Muscle of leg (tissue), 3 donors: ENCODE measurements at regions not wholly inside any gene's neighbourhood (a gene's known extent, or its start where the extent isn't known, plus 50 kb on each side); places are given as distances from the start of the nearest gene placed in this dataset.

Source experiments
- DNase-seq: peaks from one replicate; pipeline ENCODE4 v3.0.0; 2013
- H3K27ac ChIP-seq: one replicate; pipeline ENCODE4 v1.5.1; 2013; ENCODE audit warnings: mild to moderate bottlenecking, low read length, control low read depth
- H3K27me3 ChIP-seq: one replicate; pipeline ENCODE4 v1.6.1; 2013; ENCODE audit warnings: low read length; ENCODE audit not compliant: control insufficient read depth, insufficient read depth
- H3K36me3 ChIP-seq: one replicate; pipeline ENCODE4 v1.6.1; 2013; ENCODE audit warnings: low read length; ENCODE audit not compliant: control insufficient read depth, insufficient read depth
- H3K4me1 ChIP-seq: one replicate; pipeline ENCODE4 v1.6.1; 2013; ENCODE audit warnings: low read length; ENCODE audit not compliant: control insufficient read depth, insufficient read depth
- H3K4me3 ChIP-seq: one replicate; pipeline ENCODE4 v1.5.1; 2013; ENCODE audit warnings: low read length, control low read depth
- H3K9me3 ChIP-seq: replicated peaks from 2 replicates; pipeline ENCODE4 v1.6.1; 2013; ENCODE audit warnings: low read depth, low read length; ENCODE audit not compliant: control insufficient read depth
- WGBS: methylation state at CpG from one replicate; pipeline ENCODE4 v1.1.5; 2013; ENCODE audit warnings: missing lambda C conversion rate; ENCODE audit not compliant: insufficient coverage; 5-methylcytosine and 5-hydroxymethylcytosine counted together

DNA sequence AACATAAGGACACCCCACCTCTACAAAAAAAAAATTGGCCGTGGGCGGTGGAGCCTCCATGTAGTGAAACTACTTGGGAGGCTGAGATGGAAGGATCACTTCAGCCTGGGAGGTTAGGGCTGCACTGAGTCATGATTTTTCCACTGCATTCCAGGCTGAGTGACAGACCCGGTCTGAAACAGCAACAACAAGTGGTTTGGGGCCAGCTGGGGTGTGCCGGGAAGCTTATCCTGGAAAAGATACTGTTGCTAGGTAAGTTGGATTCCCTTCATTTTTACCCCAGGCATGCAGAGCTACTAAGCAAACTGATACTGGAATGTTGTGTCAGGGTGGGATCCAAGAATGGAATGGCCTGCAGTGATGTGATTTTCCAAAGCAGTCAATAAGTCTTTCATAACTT lies 57.0 kb downstream of the XAGE2 start:
- Histone ChIP-seq H3K27me3 (peaks cover 38% of the 10 kb centered on the region), H3K9me3 (no peaks in the 10 kb centered on the region), H3K27ac (no peak overlapping the region), H3K4me3 (no peak overlapping the region), H3K36me3 (no peaks in the 10 kb centered on the region), H3K4me1 (no peaks in the 10 kb centered on the region)
- 53% methylated on average over 4 of the region's 4 CpGs for WGBS
- peak; percentile 22 for DNase-seq

DNA sequence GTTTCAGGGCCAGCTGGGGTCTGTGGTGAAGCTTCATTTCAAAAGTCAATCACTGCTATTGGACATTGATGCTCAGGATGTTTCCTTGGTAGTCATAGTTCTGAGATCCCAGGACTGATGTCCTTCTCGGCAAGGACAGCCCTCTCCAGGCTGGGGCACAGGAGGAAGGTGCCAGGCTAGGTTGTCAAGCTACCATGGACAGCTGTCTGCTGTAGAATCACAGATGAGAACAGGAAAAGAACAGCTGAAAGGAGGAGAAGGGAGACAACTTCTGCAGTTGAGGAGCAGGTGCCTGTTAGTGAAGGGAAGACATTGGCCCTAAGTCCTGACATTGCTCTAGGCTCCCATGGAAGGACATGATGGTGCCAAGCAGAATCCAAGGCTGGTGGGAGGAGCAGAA lies 58.0 kb downstream of the XAGE2 start:
- Histone ChIP-seq H3K9me3 (no peaks in the 10 kb centered on the region), H3K27ac (no peak overlapping the region), H3K4me1 (no peaks in the 10 kb centered on the region), H3K4me3 (no peak overlapping the region), H3K36me3 (no peaks in the 10 kb centered on the region), H3K27me3 (peaks cover 37% of the 10 kb centered on the region)
- 73% methylated on average over 1 of the region's 1 CpG for WGBS
- DNase-seq = peak; percentile 9

DNA sequence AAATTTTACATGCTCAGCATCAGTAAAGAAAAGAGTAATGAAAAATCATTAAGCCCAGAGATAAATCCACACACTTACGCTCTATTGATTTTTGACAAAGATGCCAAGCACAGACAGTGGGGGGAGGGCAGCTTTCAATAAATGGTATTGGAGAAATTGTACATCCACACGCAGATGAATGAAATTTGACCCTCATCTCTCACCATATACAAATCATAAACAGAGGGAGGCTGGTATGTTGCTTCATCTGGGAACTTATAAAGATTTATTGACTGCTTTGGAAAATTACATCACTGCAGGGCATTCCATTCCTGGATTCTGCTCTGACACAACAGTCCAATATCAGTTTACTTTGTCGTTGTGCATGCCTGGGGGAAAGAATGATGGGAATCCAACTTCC lies 58.4 kb upstream of the XAGE1A start:
- H3K4me3 ChIP-seq = no peak overlapping the region
- H3K27ac ChIP-seq = no peak overlapping the region
- peaks cover 32% of the 10 kb centered on the region for H3K27me3 ChIP-seq
- H3K4me1 ChIP-seq = no peaks in the 10 kb centered on the region
- H3K9me3 ChIP-seq = no peaks in the 10 kb centered on the region
- DNase-seq = no peak
- no CpG with 5 or more reads among the region's 3 CpGs for WGBS
- no peaks in the 10 kb centered on the region for H3K36me3 ChIP-seq
